Hepatic stellate cell (primary cell): ENCODE measurements at regions not wholly inside any gene's neighbourhood (a gene's known extent, or its start where the extent isn't known, plus 50 kb on each side); places are given as distances from the start of the nearest gene placed in this dataset.
"Not testable (repeated sequence)": the region's sequence is repeated elsewhere in the genome, so short reads cannot be mapped to it uniquely, and the experiment has no call there.

Experiments used
- DNase-seq: peaks from one replicate; pipeline ENCODE4 v3.0.0; 2011; ENCODE audit warnings: low spot score

- DNase-seq: no peak
Measured at GRCh38 chr9:32172256-32172655, 212.2 kb upstream of the ACO1 start.

GRCh38 chr9:32177396-32177795, 207.0 kb upstream of the ACO1 start:
- no peak for DNase-seq

DNA sequence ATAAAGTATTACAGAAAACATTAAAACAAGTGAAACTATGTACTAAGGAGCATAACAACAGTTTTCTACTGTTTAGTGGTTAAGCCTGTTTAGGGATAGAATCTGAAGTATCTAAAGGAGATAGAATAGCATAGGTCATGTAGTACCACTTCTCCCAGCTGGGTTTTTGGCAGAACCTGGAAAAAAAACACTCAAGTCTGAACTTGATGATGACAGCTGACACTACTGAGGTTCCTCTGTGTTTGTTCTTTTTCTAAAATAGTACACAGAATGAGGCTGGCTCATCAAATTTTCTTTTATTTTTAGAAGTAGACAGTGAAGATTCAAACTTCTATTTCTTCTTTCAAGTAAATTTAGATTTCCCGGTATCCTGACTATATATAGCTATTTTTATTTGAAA, 203.8 kb upstream of the ACO1 start:
- DNase-seq: no peak

DNA sequence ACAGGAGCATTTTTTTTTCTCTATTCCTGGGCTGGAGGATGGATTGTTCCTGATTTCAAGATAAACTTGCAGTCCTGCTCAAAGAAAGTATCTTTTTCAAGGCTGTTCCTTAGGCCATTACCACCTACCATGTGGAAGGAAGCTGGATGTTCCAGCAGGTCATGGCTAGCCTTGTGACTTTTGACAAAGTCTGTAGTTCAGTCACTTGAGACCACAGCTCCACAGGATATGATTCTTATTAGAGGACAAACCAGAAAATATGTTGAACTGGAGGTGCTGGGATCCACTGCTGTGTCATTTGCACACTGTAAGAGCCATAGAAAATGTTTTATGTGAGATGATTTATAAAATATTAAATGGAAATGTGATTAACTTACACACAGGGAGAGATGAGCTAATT, 184.2 kb upstream of the ACO1 start:
- no peak for DNase-seq

GRCh38 chr9:32200896-32201295, 183.5 kb upstream of the ACO1 start:
- no peak for DNase-seq

- DNase-seq: not testable (repeated sequence)
Measured at GRCh38 chr9:32209164-32209563, 175.3 kb upstream of the ACO1 start.

- DNase-seq: no peak
Measured at GRCh38 chr9:32218100-32218767, 166.2 kb upstream of the ACO1 start.

- no peak for DNase-seq
Measured at GRCh38 chr9:32220750-32221149, 163.7 kb upstream of the ACO1 start.

DNA sequence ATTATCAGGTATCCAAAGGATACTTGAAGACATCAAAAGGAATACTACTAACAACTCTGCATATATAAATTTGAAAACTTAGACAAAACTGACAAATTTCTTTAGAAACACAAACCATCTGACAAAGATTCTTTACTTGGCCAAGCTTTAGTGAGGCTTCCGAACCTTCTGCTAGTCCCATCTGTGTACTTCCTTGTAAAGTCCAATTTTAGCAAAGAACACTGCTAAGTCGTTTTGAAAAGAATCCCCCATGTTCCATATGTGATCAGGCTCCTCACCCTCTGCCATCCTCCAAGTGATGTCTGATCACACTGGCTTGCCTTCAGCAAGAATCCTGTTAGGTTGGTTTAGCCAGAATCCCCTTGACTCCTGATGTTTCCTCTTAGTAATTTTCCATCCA, 150.0 kb upstream of the ACO1 start:
- DNase-seq: no peak

GRCh38 chr9:32247168-32247567, 137.3 kb upstream of the ACO1 start:
- no peak for DNase-seq

DNA sequence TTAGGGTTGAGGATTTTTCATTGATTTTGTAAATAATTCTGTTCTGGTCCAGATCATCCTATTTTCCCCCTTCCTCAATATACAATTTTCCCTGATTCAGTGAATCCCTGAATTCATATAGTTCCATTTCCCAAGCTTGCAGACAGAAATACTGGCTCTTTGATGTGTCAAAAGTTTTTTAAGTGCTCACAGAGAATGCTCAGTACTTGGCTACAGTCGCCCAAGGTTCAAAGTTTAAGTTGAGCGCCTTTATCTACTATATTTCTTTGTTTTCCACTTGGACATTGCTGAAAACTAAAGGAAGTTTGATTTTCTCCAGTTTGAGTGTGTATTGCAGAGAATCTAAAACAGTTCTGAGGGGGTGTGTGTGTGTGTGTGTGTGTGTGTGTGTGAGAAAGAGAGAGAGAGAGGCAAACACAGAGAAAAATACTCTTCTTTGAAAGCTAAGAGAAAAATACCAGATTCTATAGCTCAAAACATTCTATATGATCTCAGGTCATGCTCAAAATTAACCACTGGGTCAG, 136.2 kb upstream of the ACO1 start:
- no peak for DNase-seq

GRCh38 chr9:32251539-32251938, 132.9 kb upstream of the ACO1 start:
- peak; percentile 13 for DNase-seq

GRCh38 chr9:32253731-32254130, 130.7 kb upstream of the ACO1 start:
- no peak for DNase-seq

DNA sequence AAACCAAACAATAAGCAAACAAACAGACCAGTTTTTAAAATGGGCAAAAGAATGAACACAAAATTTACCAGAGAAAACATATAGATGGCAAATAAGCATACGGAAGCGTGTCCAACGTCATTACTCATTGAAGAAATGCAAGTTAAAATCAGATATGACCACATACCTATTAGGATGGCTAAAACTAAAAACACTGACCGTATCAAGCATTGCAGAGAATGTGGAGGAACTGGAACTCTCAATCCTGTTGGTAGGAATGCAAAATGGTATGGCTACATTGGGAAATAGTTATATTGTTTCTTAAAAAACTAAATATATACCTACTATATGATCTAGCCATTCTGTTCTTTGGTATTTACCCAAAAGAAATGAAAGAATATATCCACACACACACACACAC, 129.4 kb upstream of the ACO1 start:
- no peak for DNase-seq

DNA sequence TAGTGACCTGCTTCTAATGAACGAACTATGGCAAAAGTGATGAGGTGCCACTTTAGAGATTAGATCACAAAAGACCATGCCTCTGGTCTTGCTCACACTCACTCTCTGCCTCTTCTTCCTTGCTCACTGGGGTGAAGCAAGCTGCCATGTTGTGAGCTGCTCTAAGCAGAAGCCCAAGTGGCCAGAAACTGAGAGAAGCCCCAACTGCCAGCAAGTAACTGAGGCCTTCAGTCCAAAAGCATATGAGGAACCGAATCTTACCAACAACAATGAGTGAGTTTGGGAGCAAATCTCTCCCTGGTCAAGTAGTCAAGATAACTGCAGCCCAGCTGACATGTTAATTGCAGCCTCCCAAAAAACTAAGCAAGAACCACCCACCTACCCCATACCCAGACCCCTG, 126.0 kb upstream of the ACO1 start:
- no peak for DNase-seq

DNA sequence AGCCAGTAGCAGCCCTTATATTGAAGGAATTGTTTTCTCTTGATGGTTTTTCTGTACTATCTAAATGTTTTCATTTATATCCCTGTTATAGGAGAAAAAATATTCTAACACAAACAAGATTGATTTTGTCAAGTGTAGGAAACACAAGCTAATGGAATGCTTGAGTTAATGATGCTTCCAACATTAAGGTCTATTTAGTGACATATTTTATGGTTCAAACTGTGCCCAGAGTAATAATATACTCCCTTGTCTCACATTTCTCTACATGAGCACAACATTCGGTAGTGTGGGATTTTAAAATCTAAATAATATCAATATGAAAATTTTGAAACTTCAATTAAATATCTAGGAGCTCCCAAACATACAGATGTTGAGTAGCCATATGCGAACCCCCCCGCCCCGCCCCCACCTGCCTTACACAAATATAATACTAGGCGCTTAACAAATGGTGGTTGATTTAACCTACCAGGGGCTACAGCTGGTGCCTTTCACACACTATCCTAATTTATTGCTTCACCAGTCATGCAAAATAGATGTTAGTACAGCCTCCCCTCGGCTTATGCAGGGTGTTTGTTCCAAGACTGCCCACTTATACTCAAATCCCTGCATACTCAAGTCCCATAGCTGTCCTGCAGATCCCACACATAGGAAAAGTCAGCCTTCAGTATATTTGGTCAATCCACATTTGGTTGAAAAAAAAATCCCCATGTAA, 124.1 kb upstream of the ACO1 start:
- DNase-seq: no peak

DNA sequence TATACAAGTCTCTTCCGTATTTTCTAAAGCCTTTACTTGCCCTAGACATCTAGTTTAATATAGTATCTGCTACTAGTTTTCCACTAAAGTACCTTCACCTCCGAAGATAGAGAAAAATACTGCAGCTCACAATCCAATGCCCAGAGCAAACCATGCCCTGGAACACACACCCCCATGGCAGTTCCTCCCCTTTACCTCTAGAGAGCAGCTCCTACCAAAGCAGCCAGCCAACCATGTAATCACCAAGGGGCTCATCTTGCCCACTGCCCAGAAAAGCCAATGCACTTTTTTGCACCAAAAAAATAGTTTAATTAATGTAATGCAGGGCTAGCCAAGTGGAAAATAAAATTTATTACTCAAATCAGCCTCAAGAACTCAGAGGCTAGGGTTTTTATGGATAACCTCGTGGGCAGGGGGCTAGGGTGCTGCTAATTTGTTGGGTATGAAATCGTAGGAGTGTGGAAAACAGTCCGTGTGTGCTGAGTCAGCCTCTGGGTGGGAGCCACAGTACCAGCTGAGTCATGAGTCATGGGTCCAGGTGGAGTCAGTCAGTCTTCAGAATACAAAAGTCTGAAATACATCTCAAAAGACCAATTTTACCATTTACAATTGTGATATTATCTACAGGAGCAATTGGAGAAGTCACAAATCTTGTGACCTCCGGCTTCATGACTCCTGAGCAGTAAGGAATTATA, 120.1 kb upstream of the ACO1 start:
- DNase-seq: no peak

DNA sequence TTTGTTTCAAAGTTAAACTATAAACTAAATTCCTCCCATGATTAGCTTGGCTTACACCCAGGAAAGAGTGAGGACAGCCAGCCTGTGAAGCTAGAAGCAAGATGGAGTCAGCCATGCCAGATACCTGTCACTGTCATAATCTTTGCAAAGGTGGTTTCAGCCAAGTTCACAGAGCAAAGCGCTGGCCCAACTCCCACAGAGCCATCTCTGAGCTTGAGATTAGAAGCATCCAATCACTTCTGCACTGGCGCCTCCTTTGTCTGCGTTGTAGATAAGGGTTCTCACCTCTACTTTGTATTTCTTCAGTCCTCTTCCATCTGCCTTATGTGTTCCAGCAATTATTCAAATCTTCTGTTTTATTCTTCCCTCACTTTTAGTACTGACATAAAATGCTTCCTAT, 119.4 kb upstream of the ACO1 start:
- no peak for DNase-seq

DNA sequence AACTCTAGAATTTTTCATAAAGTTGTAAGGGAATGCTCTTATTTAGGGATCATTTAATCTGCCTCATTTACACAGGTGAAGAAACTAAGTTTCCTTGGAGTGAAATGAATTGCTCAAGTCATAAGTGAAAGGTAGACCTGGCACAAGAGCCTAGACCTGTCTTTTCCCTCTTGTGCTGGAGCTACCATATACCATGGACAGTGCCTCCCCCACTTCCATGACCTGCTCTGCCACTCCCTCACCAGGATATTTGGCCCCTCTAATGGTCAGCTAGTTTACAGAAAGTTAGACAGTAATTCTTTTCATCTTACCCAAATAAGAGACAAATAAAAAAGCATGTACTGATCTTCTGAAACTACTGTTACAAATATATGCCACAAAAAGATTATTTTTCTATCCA, 105.5 kb upstream of the ACO1 start:
- DNase-seq: no peak

DNA sequence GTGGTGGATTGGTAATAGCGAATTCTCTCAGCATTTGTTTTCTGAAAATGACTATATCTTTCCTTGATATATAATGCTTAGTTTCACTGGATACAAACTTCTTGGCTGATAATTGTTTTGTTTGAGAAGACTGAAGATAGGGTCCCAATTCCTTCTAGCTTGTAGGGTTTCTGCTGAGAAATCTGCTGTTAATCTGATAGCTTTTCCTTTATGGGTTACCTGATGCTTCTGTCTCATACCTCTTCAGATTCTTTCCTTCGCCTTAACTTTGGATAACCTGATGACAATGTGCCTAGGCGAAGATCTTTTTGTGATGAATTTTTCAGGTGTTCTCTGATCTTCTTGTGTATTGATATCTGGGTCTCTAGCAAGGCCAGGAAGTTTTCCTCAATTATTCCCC, 94.7 kb upstream of the ACO1 start:
- no peak for DNase-seq

DNA sequence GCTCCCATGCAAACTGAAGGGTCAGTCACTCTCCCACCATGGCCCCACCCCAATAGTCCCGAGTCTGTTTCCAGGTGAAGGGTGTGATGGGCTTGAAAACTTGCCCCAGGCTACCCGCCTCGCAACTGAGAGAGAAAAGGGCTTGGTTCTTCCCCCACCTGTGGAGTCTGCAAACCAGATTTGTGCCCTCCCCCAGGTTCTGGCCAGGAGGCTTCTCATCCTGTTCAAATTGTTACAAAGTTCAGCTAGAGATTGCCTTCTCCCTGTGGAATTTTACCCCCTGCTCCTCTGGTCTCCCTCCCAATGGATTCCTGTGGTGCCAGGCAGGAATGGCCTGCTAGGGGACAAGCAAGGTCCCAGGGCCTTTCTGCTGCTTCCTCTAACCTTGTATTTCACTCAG, 93.1 kb upstream of the ACO1 start:
- DNase-seq: no peak

GRCh38 chr9:32292611-32293010, 91.8 kb upstream of the ACO1 start:
- DNase-seq: no peak

DNA sequence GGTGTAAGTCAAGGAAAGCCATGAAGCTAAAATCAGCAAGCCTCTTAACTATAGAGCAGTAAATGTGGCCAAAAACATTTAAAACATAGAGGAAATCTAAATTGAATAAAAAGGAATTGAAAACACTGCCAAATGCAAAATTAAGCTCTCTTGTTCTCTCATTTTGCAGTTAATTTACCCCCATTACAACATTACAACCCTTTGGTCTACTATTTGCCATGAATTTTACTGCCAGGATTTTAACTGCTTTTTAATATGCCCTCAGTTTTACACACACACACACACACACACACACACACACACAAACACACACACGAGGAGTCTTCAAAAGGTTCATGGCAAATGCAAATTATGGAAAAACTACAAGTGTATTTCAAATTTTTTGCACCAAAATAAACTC, 91.4 kb upstream of the ACO1 start:
- DNase-seq: no peak
